ENCODE measurements at regions not wholly inside any gene's neighbourhood (a gene's known extent, or its start where the extent isn't known, plus 50 kb on each side); places are given as distances from the start of the nearest gene placed in this dataset.

DNA sequence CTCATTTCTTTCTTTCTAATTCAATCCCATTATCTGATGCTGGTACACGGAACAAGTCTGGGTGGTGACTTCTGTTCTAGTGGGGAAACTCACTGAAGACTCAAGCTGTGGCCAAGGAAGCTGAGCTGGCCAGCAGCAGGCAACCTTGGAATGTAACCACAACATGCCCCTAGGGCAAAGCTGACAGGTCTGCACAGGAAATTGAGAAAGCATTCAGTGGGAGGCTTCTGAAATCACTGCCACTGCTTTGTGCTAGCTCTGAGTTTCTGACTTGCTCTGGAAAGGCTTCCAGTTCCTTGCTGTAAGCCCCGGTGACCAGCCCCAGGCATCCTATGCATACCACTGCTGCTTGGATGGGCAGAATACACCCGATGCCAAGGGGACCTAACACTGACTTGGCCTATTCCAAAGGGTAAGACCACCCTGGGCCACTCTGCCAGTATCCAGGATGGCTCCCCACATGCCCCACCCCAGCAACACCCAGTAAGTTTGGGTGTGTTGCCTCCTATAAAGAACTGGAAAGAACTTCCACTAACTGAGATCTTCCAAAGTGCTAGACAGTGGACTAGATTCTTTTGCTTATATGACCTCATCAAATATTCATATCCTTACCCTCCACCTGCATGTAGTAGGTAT lies 84.5 kb upstream of the CDKN3 start:
- no peak for DNase-seq (ENCODE audit: low read depth)

DNA sequence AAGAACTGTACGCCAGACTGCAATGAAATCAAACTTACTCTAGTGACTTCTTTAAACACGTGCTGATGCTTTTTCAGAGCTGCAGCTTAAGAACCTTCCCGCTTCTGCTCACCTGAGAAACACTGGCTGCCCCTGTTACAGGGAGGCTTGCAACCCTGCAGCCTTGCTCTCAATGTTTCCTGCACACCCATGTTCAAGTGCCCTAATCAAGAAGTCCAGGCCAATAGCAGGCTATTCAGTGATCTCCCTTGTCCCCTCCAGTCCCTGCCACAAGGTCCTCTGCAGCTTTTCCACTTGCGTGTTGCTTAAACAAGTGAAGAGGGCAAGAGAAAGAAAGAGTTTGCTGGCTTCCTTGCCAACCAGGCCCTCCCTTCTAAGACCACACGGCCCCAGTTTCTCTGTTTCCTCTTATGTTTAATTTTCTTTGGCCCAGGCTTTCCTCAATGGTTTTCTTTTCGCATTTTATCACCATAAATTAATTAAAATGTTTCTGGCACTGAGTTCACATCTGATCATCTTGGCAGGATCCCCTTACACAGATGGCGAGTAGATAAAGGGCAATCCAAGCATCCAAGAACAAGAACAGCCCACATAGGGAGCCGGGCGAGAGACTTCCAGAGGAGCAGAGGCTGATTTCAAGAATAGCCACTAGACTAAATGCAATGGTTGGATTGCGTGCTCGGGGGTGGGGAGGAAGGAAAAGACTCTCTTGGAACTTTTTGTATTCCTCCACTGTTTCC lies 82.3 kb upstream of the CDKN3 start:
- DNase-seq (ENCODE audit: low read depth): no peak

GRCh38 chr14:54316652-54317051 lies 80.2 kb upstream of the CDKN3 start:
- no peak for DNase-seq (ENCODE audit: low read depth)

- DNase-seq (ENCODE audit: low read depth): no peak
These were observed 79.4 kb upstream of the CDKN3 start for GRCh38 chr14:54317391-54317790.

GRCh38 chr14:54322246-54322645 lies 74.6 kb upstream of the CDKN3 start:
- no peak for DNase-seq (ENCODE audit: low read depth)

GRCh38 chr14:54322701-54323337 lies 74.0 kb upstream of the CDKN3 start:
- no peak for DNase-seq (ENCODE audit: low read depth)

DNA sequence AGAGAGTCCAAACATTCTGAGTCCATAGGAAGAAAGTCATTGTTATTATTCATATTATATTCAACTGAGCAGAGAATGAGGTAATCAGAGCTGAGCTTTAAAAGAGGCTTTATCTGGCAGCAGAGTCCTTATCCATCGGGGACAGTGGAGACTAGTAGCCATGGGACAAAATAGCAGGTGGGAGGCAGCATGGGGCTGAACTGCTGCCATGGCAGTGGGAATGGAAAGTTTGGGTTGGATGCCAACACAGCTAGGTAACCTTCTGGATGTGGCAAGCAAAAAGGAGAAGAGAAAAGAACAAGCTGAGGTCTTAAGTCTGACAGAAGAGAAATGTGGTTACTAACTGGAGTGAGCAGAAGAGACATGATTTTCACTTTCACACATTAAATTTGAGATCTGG lies 71.0 kb upstream of the CDKN3 start:
- no peak for DNase-seq (ENCODE audit: low read depth)

DNA sequence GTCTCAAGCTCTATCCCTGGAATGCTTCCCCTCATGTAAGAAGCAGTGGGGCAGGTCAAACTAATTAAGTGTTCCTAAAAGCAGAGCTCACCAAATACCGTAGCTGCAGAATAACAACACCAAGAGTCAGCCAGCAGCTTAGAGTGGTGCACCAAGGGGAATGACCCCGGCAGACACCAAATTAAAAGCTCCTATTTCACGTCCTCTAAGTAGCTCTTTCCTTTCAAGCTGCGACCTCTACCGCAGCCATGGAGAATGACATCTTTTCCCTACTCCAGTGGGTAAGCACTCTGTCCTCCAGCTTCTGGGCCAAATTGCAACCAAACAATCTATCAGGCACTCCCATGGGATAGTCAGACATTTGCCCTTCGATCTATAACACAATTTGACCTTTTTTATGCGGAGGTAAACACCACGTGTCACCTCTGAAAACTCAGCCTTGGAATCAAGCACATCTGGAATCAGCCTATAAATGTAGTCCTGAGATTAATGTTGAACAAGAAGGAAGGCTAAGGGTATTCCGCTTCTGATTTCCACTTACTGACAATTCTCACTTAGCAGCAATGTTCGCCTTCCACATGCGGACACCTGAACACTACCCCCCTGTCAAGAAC lies 67.6 kb upstream of the CDKN3 start:
- DNase-seq (ENCODE audit: low read depth): no peak

DNA sequence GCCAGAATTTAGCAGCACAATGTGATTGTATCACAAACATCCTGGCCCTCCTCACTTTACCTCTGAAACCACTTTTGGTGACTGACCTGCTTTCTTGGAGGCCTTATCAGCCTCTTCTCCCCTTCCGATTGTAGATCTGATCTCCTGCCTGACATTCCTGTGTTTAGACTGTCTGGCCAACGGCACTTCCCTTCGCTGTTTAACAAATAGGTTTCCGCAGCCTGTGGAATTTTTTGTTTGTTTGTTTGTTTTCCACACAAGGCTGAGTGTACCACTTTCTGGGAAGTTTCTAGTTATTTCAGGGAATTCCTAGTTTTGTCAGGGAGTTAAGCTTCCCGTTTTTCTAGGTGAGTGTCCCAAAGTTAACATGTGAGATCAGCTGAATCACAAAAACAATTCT lies 65.9 kb upstream of the CDKN3 start:
- DNase-seq (ENCODE audit: low read depth): no peak

DNA sequence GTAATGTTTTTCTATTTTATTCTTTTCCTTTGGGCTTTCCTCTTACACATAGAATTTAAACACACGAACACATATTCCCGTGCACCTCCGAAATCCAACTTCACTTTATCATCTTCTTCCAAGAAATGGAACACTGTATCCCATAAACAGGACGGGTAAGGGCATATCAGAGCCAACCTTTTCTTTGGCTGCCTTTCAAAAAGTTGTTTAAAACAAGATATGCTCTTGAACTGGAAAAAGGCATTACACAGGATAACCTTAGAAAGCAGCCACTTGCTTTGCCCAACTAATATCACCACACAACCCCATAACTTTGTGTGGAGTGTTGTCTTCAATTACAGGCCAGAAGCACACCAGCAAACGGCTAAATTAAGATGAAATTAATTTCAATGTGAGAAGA lies 65.3 kb upstream of the CDKN3 start:
- DNase-seq (ENCODE audit: low read depth): no peak

- no peak for DNase-seq (ENCODE audit: low read depth)
These were observed 64.3 kb upstream of the CDKN3 start for GRCh38 chr14:54332490-54332889.

- no peak for DNase-seq (ENCODE audit: low read depth)
These were observed 63.3 kb upstream of the CDKN3 start for GRCh38 chr14:54333511-54333910.

GRCh38 chr14:54335569-54336155 lies 61.1 kb upstream of the CDKN3 start:
- no peak for DNase-seq (ENCODE audit: low read depth)

DNA sequence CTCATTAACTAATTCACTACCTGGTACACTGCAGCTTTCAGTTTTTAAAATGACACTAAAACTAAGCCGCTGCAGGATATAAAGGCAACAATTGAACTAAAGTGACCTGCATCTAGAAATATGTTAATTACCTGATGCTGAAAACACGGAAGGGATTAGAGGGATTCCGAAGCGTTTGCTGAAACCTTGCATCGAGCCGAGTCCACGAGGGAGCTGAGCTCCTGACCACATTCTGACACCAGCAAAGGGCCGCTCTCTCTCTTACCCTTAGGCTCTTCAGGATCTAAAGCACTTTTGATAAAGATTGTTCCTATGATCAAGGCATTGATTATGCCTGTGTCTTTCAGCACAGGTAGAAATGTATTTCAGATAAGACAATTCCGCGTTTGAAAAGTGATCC lies 59.5 kb upstream of the CDKN3 start:
- no peak for DNase-seq (ENCODE audit: low read depth)

DNA sequence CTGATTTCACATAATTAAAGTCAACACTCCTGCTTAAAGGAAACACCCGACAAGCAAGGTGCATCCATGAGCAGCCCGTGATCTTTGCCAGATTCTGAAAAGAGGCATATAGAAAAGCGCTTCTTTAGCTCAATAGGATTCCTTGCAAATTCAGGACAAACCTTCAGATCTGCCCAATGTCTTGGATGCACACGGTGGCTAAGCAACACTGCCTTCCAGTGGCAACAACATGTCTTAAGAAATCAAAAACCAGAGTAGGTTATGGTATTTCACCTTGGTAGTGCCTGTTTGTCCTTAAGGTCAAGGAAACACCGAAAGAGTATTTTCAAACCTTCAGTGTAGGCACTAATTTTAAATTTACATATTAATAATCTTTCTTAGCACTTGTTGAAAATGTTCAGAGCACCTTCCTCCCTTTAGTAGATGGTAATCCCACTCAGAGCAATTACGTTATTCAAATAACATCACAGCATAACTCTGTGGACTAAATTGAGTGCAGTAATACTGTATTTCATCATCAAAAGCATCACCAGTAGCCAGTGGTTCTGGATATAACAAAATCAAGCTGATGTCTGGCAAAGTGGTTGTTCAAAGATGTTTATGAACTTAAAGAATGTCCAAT lies 58.0 kb upstream of the CDKN3 start:
- no peak for DNase-seq (ENCODE audit: low read depth)

- DNase-seq (ENCODE audit: low read depth): no peak
These were observed 57.0 kb upstream of the CDKN3 start for GRCh38 chr14:54339771-54340170.

- DNase-seq (ENCODE audit: low read depth): no peak
These were observed 54.0 kb upstream of the CDKN3 start for GRCh38 chr14:54342806-54343205.

DNA sequence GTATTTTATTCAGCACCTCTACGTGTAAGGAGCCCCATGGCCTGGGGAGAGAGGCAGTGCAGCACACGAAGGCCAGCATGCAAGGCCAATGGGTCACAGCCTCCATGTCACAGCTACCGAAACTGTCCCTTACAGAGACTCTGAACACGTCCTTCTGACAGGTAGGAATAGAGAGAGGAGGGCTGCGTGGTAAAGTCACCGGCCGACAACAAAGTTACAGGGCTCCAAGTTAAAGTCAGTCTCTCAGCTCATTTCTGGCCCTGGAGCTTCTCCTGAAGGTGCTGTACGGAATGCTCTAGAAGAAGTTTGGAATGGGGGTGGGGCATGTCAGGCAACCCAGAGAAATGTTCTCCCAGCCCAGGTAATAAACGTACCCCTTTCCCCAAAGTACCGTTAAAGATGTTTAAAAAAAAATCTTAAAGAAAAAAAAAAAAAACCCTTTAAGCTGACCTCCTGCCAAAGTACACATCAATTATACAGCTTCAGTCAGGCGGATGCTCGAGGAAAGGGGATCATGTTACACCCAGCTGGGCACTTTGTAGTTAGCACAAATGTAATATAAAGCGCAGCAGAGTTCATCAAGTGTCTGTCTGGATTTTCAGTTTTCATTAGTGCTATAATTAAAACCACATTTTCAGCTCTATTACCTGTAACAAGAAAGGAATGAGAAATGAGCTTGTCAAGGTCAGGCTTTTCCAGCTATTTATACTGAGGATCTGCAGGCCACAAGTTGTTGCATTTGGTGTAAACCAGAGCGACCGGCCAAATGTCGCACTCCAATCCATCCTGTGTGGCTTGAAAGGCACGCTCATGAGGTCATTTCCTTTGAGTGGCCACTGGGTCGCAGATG lies 53.3 kb upstream of the CDKN3 start:
- no peak for DNase-seq (ENCODE audit: low read depth)

DNA sequence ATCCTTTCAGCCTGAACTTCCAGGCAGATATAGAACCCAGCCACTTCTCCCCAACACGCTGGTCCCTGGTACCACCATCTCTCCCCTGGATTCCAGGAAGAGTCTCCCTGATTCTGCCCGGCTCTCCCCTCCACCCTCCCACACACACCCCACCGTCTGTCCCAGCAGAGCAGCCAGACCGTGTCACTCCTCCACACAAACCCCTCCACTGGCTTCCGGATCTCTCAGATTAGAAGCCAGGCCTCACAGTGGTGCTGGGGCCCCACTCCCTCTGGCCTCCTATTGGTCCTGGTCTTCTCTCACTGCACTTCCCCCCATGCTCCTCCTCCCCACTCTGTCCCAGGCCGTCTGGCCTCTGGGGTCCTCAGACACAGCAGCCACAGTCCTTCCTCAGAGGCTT lies 52.4 kb upstream of the CDKN3 start:
- DNase-seq (ENCODE audit: low read depth): no peak

GRCh38 chr14:54346257-54346656 lies 50.5 kb upstream of the CDKN3 start:
- no peak for DNase-seq (ENCODE audit: low read depth)
